GM10847 (cell line): ENCODE measurements at regions not wholly inside any gene's neighbourhood (a gene's known extent, or its start where the extent isn't known, plus 50 kb on each side); places are given as distances from the start of the nearest gene placed in this dataset.

Experiments
- POLR2A ChIP-seq: IDR thresholded peaks from 2 replicates; pipeline ENCODE4 v1.6.1; 2011; ENCODE audit not compliant: insufficient read length; ENCODE audit errors: extremely low read depth

GRCh38 chr7:69438584-69439412, 159.5 kb upstream of the AUTS2 start:
- no peak for TF ChIP-seq POLR2A

DNA sequence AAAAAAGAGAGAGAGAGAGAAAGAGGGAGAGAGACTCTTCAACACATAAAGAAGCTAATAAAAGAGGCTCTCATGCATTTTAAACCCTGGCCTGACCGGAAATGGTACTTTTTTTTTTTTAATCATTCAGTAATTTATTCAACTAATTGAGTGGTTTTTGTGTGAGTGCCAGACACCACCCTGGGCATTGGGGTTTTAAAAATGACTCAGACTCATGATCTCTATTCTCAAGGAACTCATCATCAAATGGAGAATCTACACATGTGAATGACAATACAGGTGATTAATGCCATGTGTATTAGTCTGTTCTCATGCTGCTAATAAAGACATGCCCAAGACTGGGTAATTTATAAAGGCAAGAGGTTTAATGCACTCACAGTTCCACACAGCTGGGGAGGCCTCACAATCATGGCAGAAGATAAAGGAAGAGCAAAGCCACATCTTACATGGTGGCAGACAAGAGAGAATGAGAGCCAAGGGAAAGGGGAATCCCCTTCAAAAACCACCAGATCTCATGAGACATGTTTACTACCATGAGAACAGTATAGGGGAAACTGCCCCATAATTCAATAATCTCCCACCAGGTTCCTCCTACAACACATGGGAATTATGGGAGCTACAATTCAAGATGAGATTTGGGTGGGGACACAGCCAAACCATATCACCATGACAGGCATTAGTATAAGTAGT, 158.5 kb upstream of the AUTS2 start:
- TF ChIP-seq POLR2A = no peak

DNA sequence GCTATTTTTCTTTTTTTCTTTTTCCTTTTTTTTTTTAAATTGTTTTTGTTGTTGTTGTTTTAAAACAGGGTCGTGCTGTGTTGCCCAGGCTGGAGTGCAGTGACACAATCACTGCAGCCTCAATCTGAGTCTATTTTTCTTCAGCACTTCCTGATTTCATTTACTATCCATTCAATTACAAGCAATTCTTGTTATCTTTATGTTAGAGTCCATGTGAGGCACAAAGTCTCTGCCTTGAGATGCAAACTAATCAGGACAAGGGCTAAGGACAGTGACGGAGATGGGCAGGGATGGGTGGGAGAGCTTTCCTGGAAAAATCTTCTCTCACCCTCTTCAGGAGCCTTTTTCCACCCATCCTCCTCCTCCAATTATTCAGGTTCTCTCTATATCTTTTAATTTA, 157.3 kb upstream of the AUTS2 start:
- TF ChIP-seq POLR2A = no peak

- no peak for TF ChIP-seq POLR2A
Measured at GRCh38 chr7:69443136-69443535, 155.1 kb upstream of the AUTS2 start.

DNA sequence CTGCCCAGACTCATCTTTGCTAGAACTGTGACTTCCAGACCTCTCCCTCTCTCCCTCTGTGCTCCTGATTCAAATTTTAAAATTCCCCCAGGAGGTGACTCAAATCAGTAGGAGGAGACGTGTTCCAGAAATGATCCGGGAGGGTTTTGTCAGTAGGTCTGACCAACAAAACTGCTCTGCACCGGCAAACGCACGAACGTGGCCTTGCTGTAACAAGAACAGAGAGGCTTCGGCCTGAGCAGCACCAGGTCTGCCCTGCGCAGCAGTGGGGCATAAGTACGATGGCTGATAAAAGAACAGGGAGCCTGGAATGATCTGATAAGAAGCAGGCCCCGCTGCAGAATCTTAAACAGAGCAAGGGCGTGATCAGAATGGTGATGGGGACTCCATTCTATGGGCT, 152.7 kb upstream of the AUTS2 start:
- no peak for TF ChIP-seq POLR2A

- TF ChIP-seq POLR2A = no peak
Measured at GRCh38 chr7:69448071-69448470, 150.2 kb upstream of the AUTS2 start.

- no peak for TF ChIP-seq POLR2A
Measured at GRCh38 chr7:69450456-69450855, 147.8 kb upstream of the AUTS2 start.

GRCh38 chr7:69451715-69452114, 146.6 kb upstream of the AUTS2 start:
- TF ChIP-seq POLR2A = no peak

GRCh38 chr7:69452797-69453196, 145.5 kb upstream of the AUTS2 start:
- TF ChIP-seq POLR2A = no peak

GRCh38 chr7:69457595-69458504, 140.4 kb upstream of the AUTS2 start:
- no peak for TF ChIP-seq POLR2A

DNA sequence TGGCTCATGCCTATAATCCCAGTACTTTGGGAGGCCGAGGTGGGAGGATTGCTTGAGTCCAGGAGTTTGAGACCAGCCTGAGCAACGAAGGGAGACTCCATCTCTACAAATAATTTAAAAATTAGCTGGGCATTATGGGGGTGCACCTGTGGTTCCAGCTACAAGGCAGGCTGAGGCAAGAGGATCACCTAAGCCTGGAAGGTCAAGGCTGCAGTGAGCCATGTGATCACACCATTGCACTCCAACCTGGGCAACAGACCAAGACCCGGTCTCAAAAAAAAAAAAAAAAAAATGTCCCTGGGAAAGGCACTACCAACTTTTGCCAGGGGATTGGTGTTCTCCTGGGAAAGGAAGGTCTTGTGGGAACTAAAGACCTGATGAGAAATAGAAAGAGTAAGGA, 134.2 kb upstream of the AUTS2 start:
- TF ChIP-seq POLR2A = no peak

DNA sequence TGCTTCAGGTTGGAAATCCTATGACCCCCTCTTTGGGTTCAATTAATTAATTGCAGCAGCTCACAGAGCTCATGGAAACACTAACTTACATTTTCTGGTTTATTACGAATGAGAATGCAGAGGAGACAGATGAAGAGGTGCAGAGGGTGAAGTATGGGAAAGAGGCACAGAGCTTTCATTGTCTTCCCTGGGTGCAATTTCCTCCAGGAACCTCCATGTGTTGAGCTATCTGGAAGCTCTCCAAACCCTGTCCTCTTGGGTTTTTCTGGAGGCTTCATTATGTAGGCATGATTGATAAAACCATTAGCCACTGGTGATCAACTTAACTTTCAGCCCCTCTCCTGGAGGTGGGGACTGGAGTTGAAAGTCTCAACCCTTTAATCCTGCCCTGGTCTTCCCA, 133.0 kb upstream of the AUTS2 start:
- TF ChIP-seq POLR2A = no peak

DNA sequence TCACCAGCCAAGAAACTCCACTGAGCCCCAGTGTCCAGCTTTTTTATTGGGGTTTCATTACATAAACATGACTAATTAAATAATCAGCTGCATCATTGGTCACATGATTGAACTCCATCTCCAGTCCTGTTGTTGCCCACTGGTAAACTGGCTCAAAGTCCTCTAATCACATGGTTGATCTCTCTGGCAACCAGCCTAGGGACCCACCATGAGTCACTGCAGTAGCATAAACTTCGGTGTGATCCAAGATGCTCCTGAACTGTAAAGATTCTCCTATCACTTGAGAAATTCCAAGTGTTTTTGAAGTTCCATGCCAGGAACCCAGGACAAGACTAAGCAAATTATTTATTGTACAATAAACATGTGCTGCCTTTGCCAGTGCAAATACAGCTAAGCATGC, 130.4 kb upstream of the AUTS2 start:
- no peak for TF ChIP-seq POLR2A

GRCh38 chr7:69476416-69476815, 121.9 kb upstream of the AUTS2 start:
- no peak for TF ChIP-seq POLR2A

GRCh38 chr7:69482676-69483075, 115.6 kb upstream of the AUTS2 start:
- no peak for TF ChIP-seq POLR2A

GRCh38 chr7:69489533-69489932, 108.7 kb upstream of the AUTS2 start:
- no peak for TF ChIP-seq POLR2A

GRCh38 chr7:69498671-69499070, 99.6 kb upstream of the AUTS2 start:
- TF ChIP-seq POLR2A = no peak
